Left lung (tissue), 4 donors: ENCODE measurements at regions not wholly inside any gene's neighbourhood (a gene's known extent, or its start where the extent isn't known, plus 50 kb on each side); places are given as distances from the start of the nearest gene placed in this dataset.

ENCODE experiments used
- ATAC-seq: fragments of 200-7000 bp; cut with Tn5 transposase; one replicate; pipeline ENCODE4 v1.9.1; 2020; ENCODE audit warnings: moderate library complexity
- DNase-seq, 4 donors: peaks; one replicate each; pipeline ENCODE4 v3.0.0-alpha.2; 2013 to 2020
- H3K27ac ChIP-seq, 2 donors: fragments of 200-600 bp; sonication (generic) in 1 of 2; one replicate each; pipeline versions ENCODE4 v1.5.0 to v1.8.0; 2020 to 2021
- H3K27me3 ChIP-seq, 2 donors: fragments of 200-600 bp; sonication (generic) in 1 of 2; one replicate each; pipeline versions ENCODE4 v1.5.0 to v1.8.0; 2020 to 2021
- H3K36me3 ChIP-seq, 2 donors: fragments of 200-600 bp; sonication (generic) in 1 of 2; one replicate each; pipeline versions ENCODE4 v1.5.0 to v1.8.0; 2020 to 2021
- H3K4me1 ChIP-seq, 2 donors: fragments of 200-600 bp; one replicate each; pipeline ENCODE4 v1.8.0; 2021
- H3K4me3 ChIP-seq, 2 donors: fragments of 200-600 bp; sonication (generic) in 1 of 2; one replicate each; pipeline versions ENCODE4 v1.5.0 to v1.8.0; 2020 to 2021; ENCODE audit warnings: mild to moderate bottlenecking in 1 of 2
- H3K9me3 ChIP-seq, 2 donors: fragments of 200-600 bp; sonication (generic) in 1 of 2; one replicate each; pipeline versions ENCODE4 v1.5.0 to v1.8.0; 2020 to 2021
- CTCF ChIP-seq, 2 donors: fragments of 200-600 bp; sonication (generic) in 1 of 2; IDR thresholded peaks; one replicate each; pipeline versions ENCODE4 v1.5.0 to v1.8.0; 2021; ENCODE audit warnings: antibody characterized with exemption in 2 of 2
- intact Hi-C, 2 donors: fragments of 100-400 bp; cut with DNase I; formaldehyde crosslinking; loops; one replicate each; pipeline versions ENCODE4 v1.11.2 to v1.14.2; 2022
- donor health status: DM: no; HTN: yes; CAD: no.
- donor health status: DM: no; HTN: no; CAD: no.

- intact Hi-C loops = no loop called here
- H3K9me3 ChIP-seq = no peaks in the 10 kb centered on the region
- H3K36me3 ChIP-seq = no peaks in the 10 kb centered on the region
- no peak overlapping the region for H3K27ac ChIP-seq
- H3K4me1 ChIP-seq = peaks cover 0 to 4% of the 10 kb centered on the region in 2 donors
- H3K27me3 ChIP-seq = no peaks in the 10 kb centered on the region
- no peak for TF ChIP-seq CTCF (IDR thresholded peaks at IDR 0.05)
- DNase-seq (no peak), ATAC-seq (no peak)
- H3K4me3 ChIP-seq = no peak overlapping the region
Measured at GRCh38 chr1:67937651-67938050, 104.4 kb upstream of the GNG12 start.

- peaks cover 0 to 2% of the 10 kb centered on the region in 2 donors for H3K4me1 ChIP-seq
- H3K27me3 ChIP-seq = no peaks in the 10 kb centered on the region
- ATAC-seq = no peak
- H3K36me3 ChIP-seq = no peaks in the 10 kb centered on the region
- no peak overlapping the region for H3K27ac ChIP-seq
- intact Hi-C loops = no loop called here
- H3K4me3 ChIP-seq = no peak overlapping the region
- H3K9me3 ChIP-seq = no peaks in the 10 kb centered on the region
- no peak for TF ChIP-seq CTCF (IDR thresholded peaks at IDR 0.05)
- DNase-seq = no peak
Measured at GRCh38 chr1:67937010-67937409, 103.7 kb upstream of the GNG12 start.

DNA sequence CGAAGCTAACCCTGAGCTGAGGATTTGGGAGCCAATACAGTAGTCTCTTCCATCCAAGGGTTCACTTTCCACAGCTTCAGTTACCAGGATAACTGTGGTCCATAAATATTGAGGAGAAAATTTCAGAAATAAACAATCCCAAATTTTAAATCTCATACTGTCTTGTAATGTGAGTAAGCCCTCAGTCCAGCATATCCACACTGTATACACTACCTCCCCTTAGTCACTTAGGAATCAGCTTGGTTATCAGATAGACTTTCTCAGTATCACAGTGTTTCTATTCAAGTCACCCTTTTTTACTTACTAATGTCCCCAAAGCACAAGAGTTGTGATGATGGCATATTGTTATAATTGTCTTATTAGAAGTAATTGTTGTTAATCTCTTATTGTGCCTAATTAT is 102.3 kb upstream of the GNG12 start:
- no peak overlapping the region for H3K4me3 ChIP-seq
- no peaks in the 10 kb centered on the region for H3K27me3 ChIP-seq
- H3K27ac ChIP-seq = no peak overlapping the region
- ATAC-seq = no peak
- DNase-seq = no peak
- intact Hi-C loops = no loop called here
- no peaks in the 10 kb centered on the region for H3K36me3 ChIP-seq
- no peak for TF ChIP-seq CTCF (IDR thresholded peaks at IDR 0.05)
- no peaks in the 10 kb centered on the region for H3K4me1 ChIP-seq
- no peaks in the 10 kb centered on the region for H3K9me3 ChIP-seq

- no peak for ATAC-seq
- no peaks in the 10 kb centered on the region for H3K36me3 ChIP-seq
- intact Hi-C loops = no loop called here
- peaks cover 0 to 2% of the 10 kb centered on the region in 2 donors for H3K4me1 ChIP-seq
- no peak for DNase-seq
- no peaks in the 10 kb centered on the region for H3K9me3 ChIP-seq
- H3K27ac ChIP-seq = no peak overlapping the region
- H3K4me3 ChIP-seq = no peak overlapping the region
- H3K27me3 ChIP-seq = no peaks in the 10 kb centered on the region
- no peak for TF ChIP-seq CTCF (IDR thresholded peaks at IDR 0.05)
Measured at GRCh38 chr1:67931198-67931597, 97.9 kb upstream of the GNG12 start.

- intact Hi-C loops = no loop called here
- no peak for TF ChIP-seq CTCF (IDR thresholded peaks at IDR 0.05)
- ATAC-seq (no peak), DNase-seq (no peak)
- Histone ChIP-seq H3K4me3 (no peak overlapping the region), H3K4me1 (no peaks in the 10 kb centered on the region), H3K36me3 (no peaks in the 10 kb centered on the region), H3K27me3 (no peaks in the 10 kb centered on the region), H3K27ac (no peak overlapping the region), H3K9me3 (no peaks in the 10 kb centered on the region)
Measured at GRCh38 chr1:67923074-67923473, 89.8 kb upstream of the GNG12 start.
